DMS53 (cell line): ENCODE measurements at regions not wholly inside any gene's neighbourhood (a gene's known extent, or its start where the extent isn't known, plus 50 kb on each side); places are given as distances from the start of the nearest gene placed in this dataset.
A peak's percentile ranks its signal among the peaks of the same experiment; 100 is the strongest.
"Not testable (repeated sequence)": the region's sequence is repeated elsewhere in the genome, so short reads cannot be mapped to it uniquely, and the experiment has no call there.

Source experiments
- DNase-seq: peaks from one replicate; lab custom pipeline; 2025; lab: John Stamatoyannopoulos, UW

GRCh38 chrX:25143596-25143995 is 127.8 kb upstream of the ARX start:
- DNase-seq: no peak

GRCh38 chrX:25141684-25142083 is 125.9 kb upstream of the ARX start:
- no peak for DNase-seq

GRCh38 chrX:25131055-25131454 is 115.3 kb upstream of the ARX start:
- DNase-seq: peak; percentile 24

GRCh38 chrX:25130619-25131018 is 114.9 kb upstream of the ARX start:
- no peak for DNase-seq

GRCh38 chrX:25125483-25125882 is 109.7 kb upstream of the ARX start:
- DNase-seq: no peak

GRCh38 chrX:25124391-25124790 is 108.6 kb upstream of the ARX start:
- no peak for DNase-seq

GRCh38 chrX:25112156-25112555 is 96.4 kb upstream of the ARX start:
- no peak for DNase-seq

- DNase-seq: no peak
Observed at GRCh38 chrX:25108481-25108880, 92.7 kb upstream of the ARX start.

GRCh38 chrX:25105221-25105620 is 89.5 kb upstream of the ARX start:
- DNase-seq: no peak

- DNase-seq: no peak
Observed at GRCh38 chrX:25096522-25097045, 80.8 kb upstream of the ARX start.

GRCh38 chrX:25091152-25091551 is 75.4 kb upstream of the ARX start:
- DNase-seq: not testable (repeated sequence)

GRCh38 chrX:25084446-25084845 is 68.7 kb upstream of the ARX start:
- DNase-seq: no peak

GRCh38 chrX:25083661-25084060 is 67.9 kb upstream of the ARX start:
- DNase-seq: peak; percentile 44

GRCh38 chrX:25079020-25079419 is 63.3 kb upstream of the ARX start:
- no peak for DNase-seq

- no peak for DNase-seq
Observed at GRCh38 chrX:25076941-25077500, 61.3 kb upstream of the ARX start.

GRCh38 chrX:25072247-25072646 is 56.5 kb upstream of the ARX start:
- DNase-seq: no peak

- no peak for DNase-seq
Observed at GRCh38 chrX:25070038-25070437, 54.3 kb upstream of the ARX start.

- no peak for DNase-seq
Observed at GRCh38 chrX:25069209-25069608, 53.4 kb upstream of the ARX start.

- DNase-seq: no peak
Observed at GRCh38 chrX:25068340-25068739, 52.6 kb upstream of the ARX start.

- DNase-seq: no peak
Observed at GRCh38 chrX:25067271-25068172, 51.8 kb upstream of the ARX start.

- DNase-seq: no peak
Observed at GRCh38 chrX:25066131-25066530, 50.4 kb upstream of the ARX start.
